GM19238 (cell line): ENCODE measurements at regions not wholly inside any gene's neighbourhood (a gene's known extent, or its start where the extent isn't known, plus 50 kb on each side); places are given as distances from the start of the nearest gene placed in this dataset.
"Not testable (repeated sequence)": the region's sequence is repeated elsewhere in the genome, so short reads cannot be mapped to it uniquely, and the experiment has no call there.

Source experiments
- DNase-seq: peaks from one replicate; pipeline ENCODE4 v3.0.0; 2011; ENCODE audit warnings: low spot score; ENCODE audit not compliant: insufficient read length

- no peak for DNase-seq
These were observed 1237.4 kb downstream of the UQCRFS1 start for GRCh38 chr19:27975419-27976005.

- no peak for DNase-seq
These were observed 1238.9 kb downstream of the UQCRFS1 start for GRCh38 chr19:27974082-27974513.

- no peak for DNase-seq
These were observed 1240.5 kb downstream of the UQCRFS1 start for GRCh38 chr19:27972291-27973040.

DNA sequence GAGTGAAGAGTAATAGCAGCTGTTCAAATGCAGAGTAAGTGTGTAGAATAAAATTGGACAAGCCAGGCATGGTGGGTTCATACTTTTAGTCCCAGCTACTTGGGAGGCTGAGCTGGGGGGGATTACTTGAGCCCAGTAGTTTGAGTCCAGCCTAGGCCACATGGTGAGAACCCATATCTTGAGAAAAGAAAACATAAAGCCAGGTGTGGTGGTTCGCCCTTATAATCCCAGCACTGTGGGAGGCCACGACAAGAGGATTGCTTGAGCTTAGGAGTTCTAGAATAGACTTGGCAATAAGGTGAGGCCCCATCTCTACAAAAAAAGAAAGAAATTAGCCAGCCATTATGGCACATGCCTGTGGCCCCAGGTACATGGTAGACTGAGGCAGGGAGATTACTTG lies 1241.1 kb downstream of the UQCRFS1 start:
- DNase-seq, result no peak

DNA sequence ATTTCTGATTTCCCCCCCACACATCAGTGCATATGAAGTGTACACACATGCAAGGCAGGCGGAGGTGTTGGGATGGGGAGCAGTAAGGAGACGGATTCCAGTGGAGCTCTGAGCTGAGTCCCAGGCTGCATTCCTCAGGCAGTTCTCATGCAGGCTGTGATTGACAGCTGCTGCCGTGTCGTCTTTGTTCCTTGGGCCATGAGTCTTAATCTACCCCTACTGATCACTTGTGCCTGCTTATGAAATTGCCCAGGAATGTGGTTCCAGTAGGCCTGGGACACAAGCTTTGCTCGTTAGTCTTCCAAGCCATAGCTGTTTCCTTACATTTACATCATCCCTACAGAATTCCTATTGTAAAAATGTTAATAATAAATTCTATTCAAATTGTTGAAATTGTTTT lies 1241.9 kb downstream of the UQCRFS1 start:
- DNase-seq, result no peak

DNA sequence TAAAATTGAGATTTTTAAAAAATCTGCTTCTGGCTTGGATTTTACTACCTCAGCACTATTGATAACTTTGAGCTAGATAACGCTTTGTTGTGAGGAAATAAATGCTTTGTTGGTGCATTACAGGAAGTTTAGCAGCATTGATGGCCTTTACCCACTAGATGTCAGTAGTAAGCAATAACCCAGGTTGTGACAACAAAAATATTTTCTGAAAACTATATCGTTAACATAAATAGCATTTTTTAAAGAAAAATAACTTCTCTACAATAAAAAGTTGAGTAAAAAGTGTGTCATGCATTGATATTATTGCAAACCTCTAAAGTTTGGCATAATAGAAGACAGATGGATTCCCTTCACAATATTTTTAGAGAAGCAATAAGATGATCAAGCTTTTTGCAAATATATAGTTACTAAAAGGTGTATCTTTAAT lies 1246.5 kb downstream of the UQCRFS1 start:
- no peak for DNase-seq

DNA sequence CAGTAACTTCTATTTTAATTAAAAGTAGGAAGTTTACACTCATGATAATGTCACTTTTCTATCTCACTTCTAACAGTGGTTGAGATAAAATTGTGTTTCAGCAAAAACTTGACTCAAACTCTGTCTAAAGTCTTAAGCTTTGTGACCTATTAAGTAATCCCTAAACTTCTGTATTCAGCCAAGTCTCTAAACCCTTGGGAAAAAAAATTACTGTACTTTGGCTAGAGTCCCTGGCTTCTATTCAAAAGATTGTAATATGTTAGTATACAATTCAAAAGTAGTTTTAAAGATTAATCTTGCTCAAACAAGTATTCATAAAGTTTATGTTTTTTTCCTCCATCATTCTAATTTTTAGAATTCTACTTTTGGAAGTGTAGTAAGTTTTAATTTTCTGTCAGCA lies 1248.8 kb downstream of the UQCRFS1 start:
- DNase-seq, result no peak

DNA sequence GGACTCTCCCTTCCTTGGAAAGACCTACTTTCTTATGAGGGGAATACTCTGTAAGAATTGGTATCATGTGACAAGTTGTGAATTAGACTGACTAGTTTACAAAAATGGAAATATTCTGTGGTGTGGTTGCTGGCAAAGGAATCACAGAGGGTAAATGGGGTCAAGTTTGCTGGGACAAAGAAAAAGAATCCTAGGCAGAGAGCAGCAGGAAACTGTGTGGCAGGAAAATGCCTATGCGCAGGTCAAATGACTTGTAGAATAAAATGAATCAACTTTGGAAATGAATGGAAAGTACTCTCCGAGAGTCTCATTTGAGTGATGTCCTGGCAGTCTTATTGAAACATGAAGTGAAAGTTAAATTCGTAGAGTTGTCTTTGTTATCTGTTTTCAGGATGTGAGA lies 1250.7 kb downstream of the UQCRFS1 start:
- no peak for DNase-seq

GRCh38 chr19:27955485-27956480 lies 1257.2 kb downstream of the UQCRFS1 start:
- DNase-seq, result no peak

- DNase-seq, result not testable (repeated sequence)
These were observed 1270.3 kb downstream of the UQCRFS1 start for GRCh38 chr19:27942607-27943006.

DNA sequence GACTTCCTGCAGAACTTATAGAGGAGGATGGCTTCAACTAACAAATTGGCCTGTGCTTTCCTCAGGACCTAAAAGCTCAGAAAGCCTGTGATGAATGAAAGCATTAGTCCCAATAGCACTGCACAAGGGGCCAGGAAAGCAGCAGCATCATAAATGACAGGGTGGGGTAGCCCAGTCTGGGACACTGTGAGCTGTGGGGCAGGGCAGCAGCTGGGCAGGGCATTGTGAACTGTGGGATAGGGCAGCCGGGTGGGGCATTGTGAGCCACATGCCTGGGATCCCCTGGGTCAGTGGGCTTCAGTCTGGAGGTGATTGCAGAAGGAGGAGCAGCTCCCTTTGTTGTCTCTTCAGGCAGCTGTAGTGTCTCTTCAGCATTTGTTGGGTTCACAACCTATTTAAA lies 1276.8 kb downstream of the UQCRFS1 start:
- DNase-seq, result no peak

DNA sequence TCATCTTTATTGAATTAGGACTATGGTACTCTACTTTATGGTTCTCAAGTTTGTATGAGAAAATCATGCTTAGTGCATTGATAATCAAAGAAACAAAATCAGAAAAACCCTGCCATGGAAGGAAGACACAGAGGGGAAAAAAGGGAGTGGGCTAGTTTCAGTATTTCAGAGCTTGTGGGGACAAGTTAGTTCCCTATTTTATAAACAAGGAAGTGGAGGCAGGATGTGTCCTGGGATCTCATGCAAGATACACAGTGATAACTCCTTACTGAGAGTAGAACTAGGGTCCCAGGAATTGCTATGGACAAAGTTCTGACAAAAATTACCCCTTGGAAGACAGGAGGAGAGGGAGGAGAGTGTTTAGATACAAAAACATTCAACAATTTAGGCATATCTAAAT lies 1277.3 kb downstream of the UQCRFS1 start:
- no peak for DNase-seq

- DNase-seq, result no peak
These were observed 1283.6 kb downstream of the UQCRFS1 start for GRCh38 chr19:27929399-27929798.

DNA sequence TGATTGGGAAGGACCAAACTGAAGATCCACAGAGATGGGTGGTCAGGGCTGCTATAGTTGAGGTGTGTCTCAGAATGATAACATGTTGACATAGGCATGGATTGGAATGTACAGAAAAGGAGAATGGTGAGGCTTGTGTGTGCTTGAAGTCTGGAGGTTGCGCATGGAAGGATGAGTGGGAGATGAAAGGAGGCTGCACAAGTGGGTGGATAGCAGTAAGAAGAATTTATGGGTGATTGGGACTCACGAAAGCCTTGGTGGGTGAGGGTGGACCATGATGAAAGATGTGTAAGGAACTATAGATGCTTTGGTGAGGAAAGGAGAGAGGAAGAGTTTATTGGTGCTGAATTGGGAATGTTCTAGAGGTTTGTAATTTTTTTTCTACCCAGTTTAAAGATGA lies 1287.7 kb downstream of the UQCRFS1 start:
- no peak for DNase-seq

- no peak for DNase-seq
These were observed 1290.0 kb downstream of the UQCRFS1 start for GRCh38 chr19:27922970-27923369.

DNA sequence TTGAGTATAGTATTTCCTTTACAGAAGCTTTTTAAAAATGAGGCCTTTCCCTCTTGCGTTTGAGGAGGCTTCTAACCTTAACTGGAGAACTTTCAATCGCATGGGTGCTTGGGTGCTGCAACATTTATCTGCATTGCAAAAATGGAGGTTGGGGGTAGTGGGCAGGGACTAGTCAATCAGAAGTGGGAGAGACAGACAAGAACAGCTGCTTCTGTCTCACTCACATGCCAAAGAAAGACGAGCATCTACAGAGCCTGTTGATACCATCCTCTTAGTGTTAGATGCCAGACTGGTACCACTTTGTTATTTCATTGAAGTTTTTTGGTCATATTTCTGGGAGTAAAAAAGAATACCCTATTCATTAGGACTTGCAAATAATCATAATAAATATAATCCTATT lies 1292.2 kb downstream of the UQCRFS1 start:
- DNase-seq, result no peak

DNA sequence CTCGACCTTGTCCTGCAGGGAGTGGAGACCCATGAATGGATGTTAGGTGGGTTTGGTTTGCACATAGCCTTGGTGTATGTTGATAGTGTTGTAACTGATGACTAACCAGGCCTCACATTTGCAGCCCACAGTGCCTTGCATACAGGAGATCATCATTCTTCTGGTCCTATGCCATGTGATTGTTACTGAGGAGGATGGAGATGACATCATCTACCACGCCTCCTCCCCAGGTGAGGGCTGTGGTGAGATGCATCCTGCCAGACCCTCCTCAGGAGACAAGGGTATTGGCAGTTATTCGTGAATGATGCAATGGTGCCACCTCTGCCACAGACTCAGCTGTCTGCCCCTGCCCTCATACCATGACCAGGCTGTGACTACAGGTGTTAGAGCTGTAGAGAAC lies 1294.1 kb downstream of the UQCRFS1 start:
- no peak for DNase-seq

GRCh38 chr19:27911122-27911898 lies 1301.6 kb downstream of the UQCRFS1 start:
- DNase-seq, result no peak

DNA sequence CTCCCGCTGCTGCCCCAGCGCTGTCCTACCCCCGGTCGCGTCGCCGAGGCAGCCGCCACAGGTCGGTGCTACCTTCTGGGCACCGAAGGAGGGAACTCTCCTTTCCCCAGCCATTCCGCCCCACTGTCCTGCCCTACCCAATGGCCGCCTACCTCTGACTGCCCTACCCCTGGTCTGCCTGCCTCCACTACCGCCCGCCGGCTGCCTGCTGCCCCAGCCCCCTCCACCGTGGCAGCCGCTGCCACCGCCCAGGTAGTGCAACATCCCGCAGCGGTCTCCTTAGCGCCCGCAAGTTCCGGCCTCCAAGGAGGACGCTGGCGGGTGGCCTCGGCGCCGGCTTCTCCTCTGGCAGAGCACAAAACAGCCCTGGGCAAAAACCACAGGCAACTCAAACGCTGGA lies 1303.1 kb downstream of the UQCRFS1 start:
- no peak for DNase-seq

- DNase-seq, result no peak
These were observed 1303.6 kb downstream of the UQCRFS1 start for GRCh38 chr19:27909185-27909840.

- DNase-seq, result no peak
These were observed 1306.9 kb downstream of the UQCRFS1 start for GRCh38 chr19:27906081-27906480.
